ENCODE measurements at regions not wholly inside any gene's neighbourhood (a gene's known extent, or its start where the extent isn't known, plus 50 kb on each side); places are given as distances from the start of the nearest gene placed in this dataset.

- Histone ChIP-seq H3K4me2 (replicated peaks; ENCODE audit: extremely low read depth, low read length, poor library complexity, severe bottlenecking) (no peak overlapping the region), H3K9me3 (replicated peaks in 1 of 2; ENCODE audit: control insufficient read depth in 1 of 2, insufficient read depth in 1 of 2, low read length in 2 of 2) (peaks cover 6 to 11% of the 10 kb centered on the region in 2 donors), H3K4me3 (replicated peaks in 1 of 3; ENCODE audit: low read depth in 2 of 3, low read length in 3 of 3) (no peak overlapping the region), H3K27me3 (ENCODE audit: control insufficient read depth in 2 of 2, insufficient read depth in 2 of 2, low read length in 2 of 2) (no peaks in the 10 kb centered on the region), H3K79me2 (ENCODE audit: insufficient read depth, low read length) (no peaks in the 10 kb centered on the region), H3K9ac (ENCODE audit: insufficient read depth, low read length, poor library complexity, severe bottlenecking) (no peak overlapping the region), H2AFZ (ENCODE audit: insufficient read depth, low read depth, low read length, poor library complexity, severe bottlenecking) (no peak overlapping the region), H3K36me3 (replicated peaks in 1 of 2; ENCODE audit: control insufficient read depth in 1 of 2, insufficient read depth in 2 of 2, low read length in 2 of 2) (no peaks in the 10 kb centered on the region), H3K27ac (ENCODE audit: low read depth in 1 of 2, low read length in 2 of 2) (no peak overlapping the region), H4K20me1 (ENCODE audit: insufficient read depth, low read length) (no peaks in the 10 kb centered on the region), H3K4me1 (ENCODE audit: control insufficient read depth in 1 of 2, insufficient read depth in 2 of 2, low read length in 2 of 2) (no peaks in the 10 kb centered on the region)
- Mint-ChIP-seq H3K36me3 (no peaks in the 10 kb centered on the region), H3K27ac (no peak overlapping the region), H3K27me3 (ENCODE audit: low read depth in 3 of 3) (peaks cover 0 to 4% (median 0%) of the 10 kb centered on the region in 3 donors), H3K4me3 (no peak overlapping the region), H3K9me3 (peaks cover 10 to 19% (median 14%) of the 10 kb centered on the region in 7 donors), H3K4me1 (no peaks in the 10 kb centered on the region)
- WGBS (ENCODE audit: insufficient coverage): no CpG with 5 or more reads among the region's 1 CpG
- intact Hi-C loops (cut with micrococcal nuclease): no loop called here
- TF ChIP-seq, protein P1, sequence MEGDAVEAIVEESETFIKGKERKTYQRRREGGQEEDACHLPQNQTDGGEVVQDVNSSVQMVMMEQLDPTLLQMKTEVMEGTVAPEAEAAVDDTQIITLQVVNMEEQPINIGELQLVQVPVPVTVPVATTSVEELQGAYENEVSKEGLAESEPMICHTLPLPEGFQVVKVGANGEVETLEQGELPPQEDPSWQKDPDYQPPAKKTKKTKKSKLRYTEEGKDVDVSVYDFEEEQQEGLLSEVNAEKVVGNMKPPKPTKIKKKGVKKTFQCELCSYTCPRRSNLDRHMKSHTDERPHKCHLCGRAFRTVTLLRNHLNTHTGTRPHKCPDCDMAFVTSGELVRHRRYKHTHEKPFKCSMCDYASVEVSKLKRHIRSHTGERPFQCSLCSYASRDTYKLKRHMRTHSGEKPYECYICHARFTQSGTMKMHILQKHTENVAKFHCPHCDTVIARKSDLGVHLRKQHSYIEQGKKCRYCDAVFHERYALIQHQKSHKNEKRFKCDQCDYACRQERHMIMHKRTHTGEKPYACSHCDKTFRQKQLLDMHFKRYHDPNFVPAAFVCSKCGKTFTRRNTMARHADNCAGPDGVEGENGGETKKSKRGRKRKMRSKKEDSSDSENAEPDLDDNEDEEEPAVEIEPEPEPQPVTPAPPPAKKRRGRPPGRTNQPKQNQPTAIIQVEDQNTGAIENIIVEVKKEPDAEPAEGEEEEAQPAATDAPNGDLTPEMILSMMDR (IDR thresholded peaks at IDR 0.05): no peak
- no peak for DNase-seq
Observed at GRCh38 chr2:206379266-206379665, 64.1 kb upstream of the ADAM23 start.

- no peak overlapping the region for H3K27ac ChIP-seq (ENCODE audit: low read depth in 1 of 2, low read length in 2 of 2)
- no peak overlapping the region for H2AFZ ChIP-seq (ENCODE audit: insufficient read depth, low read depth, low read length, poor library complexity, severe bottlenecking)
- Mint-ChIP-seq H3K27me3 (ENCODE audit: low read depth in 3 of 3) (peaks cover 0 to 4% (median 1%) of the 10 kb centered on the region in 3 donors), H3K4me3 (no peak overlapping the region), H3K9me3 (peaks cover 10 to 19% (median 14%) of the 10 kb centered on the region in 7 donors), H3K27ac (no peak overlapping the region), H3K36me3 (no peaks in the 10 kb centered on the region), H3K4me1 (no peaks in the 10 kb centered on the region)
- WGBS (ENCODE audit: insufficient coverage): 100% methylated on average over 1 of the region's 3 CpGs
- no peak overlapping the region for H3K4me3 ChIP-seq (replicated peaks in 1 of 3; ENCODE audit: low read depth in 2 of 3, low read length in 3 of 3)
- H3K4me2 ChIP-seq (replicated peaks; ENCODE audit: extremely low read depth, low read length, poor library complexity, severe bottlenecking): no peak overlapping the region
- no peaks in the 10 kb centered on the region for H3K36me3 ChIP-seq (replicated peaks in 1 of 2; ENCODE audit: control insufficient read depth in 1 of 2, insufficient read depth in 2 of 2, low read length in 2 of 2)
- no peaks in the 10 kb centered on the region for H3K79me2 ChIP-seq (ENCODE audit: insufficient read depth, low read length)
- H3K9me3 ChIP-seq (replicated peaks in 1 of 2; ENCODE audit: control insufficient read depth in 1 of 2, insufficient read depth in 1 of 2, low read length in 2 of 2): peaks cover 8 to 11% of the 10 kb centered on the region in 2 donors
- H3K9ac ChIP-seq (ENCODE audit: insufficient read depth, low read length, poor library complexity, severe bottlenecking): no peak overlapping the region
- DNase-seq: no peak
- no peaks in the 10 kb centered on the region for H3K27me3 ChIP-seq (ENCODE audit: control insufficient read depth in 2 of 2, insufficient read depth in 2 of 2, low read length in 2 of 2)
- H4K20me1 ChIP-seq (ENCODE audit: insufficient read depth, low read length): no peaks in the 10 kb centered on the region
- TF ChIP-seq, protein P1 (IDR thresholded peaks at IDR 0.05): no peak
- H3K4me1 ChIP-seq (ENCODE audit: control insufficient read depth in 1 of 2, insufficient read depth in 2 of 2, low read length in 2 of 2): no peaks in the 10 kb centered on the region
- intact Hi-C loops (cut with micrococcal nuclease): no loop called here
Observed at GRCh38 chr2:206379886-206380285, 63.4 kb upstream of the ADAM23 start.

Measured in CD14-positive monocyte (primary cell).